Esophagus (tissue), 2 donors: ENCODE measurements at regions not wholly inside any gene's neighbourhood (a gene's known extent, or its start where the extent isn't known, plus 50 kb on each side); places are given as distances from the start of the nearest gene placed in this dataset.

Experiments
- H3K27ac ChIP-seq, 2 donors: one replicate each; pipeline ENCODE4 v1.5.1; 2013; ENCODE audit warnings: low read depth in 2 of 2, mild to moderate bottlenecking in 2 of 2, inconsistent platforms in 1 of 2, low read length in 1 of 2, moderate library complexity in 1 of 2
- H3K27me3 ChIP-seq, 2 donors: one replicate each; pipeline ENCODE4 v1.6.1; 2013; ENCODE audit warnings: low read length in 2 of 2, control low read depth in 1 of 2, mild to moderate bottlenecking in 1 of 2; ENCODE audit not compliant: insufficient read depth in 2 of 2, control insufficient read depth in 1 of 2
- H3K36me3 ChIP-seq, 2 donors: one replicate each; pipeline ENCODE4 v1.6.1; 2013; ENCODE audit warnings: low read length in 1 of 2; ENCODE audit not compliant: control insufficient read depth in 2 of 2, insufficient read depth in 2 of 2
- H3K4me1 ChIP-seq, 2 donors: one replicate each; pipeline ENCODE4 v1.6.1; 2013; ENCODE audit warnings: low read length in 1 of 2; ENCODE audit not compliant: control insufficient read depth in 2 of 2, insufficient read depth in 2 of 2
- H3K4me3 ChIP-seq, 2 donors: one replicate each; pipeline ENCODE4 v1.5.1; 2013; ENCODE audit warnings: low read length in 2 of 2, mild to moderate bottlenecking in 2 of 2, low read depth in 1 of 2, moderate library complexity in 1 of 2
- H3K9me3 ChIP-seq, 2 donors: one replicate each; pipeline ENCODE4 v1.6.1; 2013; ENCODE audit warnings: mild to moderate bottlenecking in 2 of 2, low read depth in 1 of 2, low read length in 1 of 2, moderate library complexity in 1 of 2; ENCODE audit not compliant: control insufficient read depth in 2 of 2, insufficient read depth in 1 of 2
- WGBS, 2 donors: extraction: QIAGEN DNeasy Blood & Tissue Kit; methylation state at CpG; one replicate each; pipeline ENCODE4 v1.1.7; 2013; 5-methylcytosine and 5-hydroxymethylcytosine counted together
- donor health status: healthy with polysubstance abuse.
- donor health status: Bipolar disorder and iron deficiency.

GRCh38 chr20:60213126-60213893, 255.1 kb downstream of the CDH26 start:
- H3K36me3 ChIP-seq, result no peaks in the 10 kb centered on the region
- no peaks in the 10 kb centered on the region for H3K27me3 ChIP-seq
- no peak overlapping the region for H3K4me3 ChIP-seq
- no peaks in the 10 kb centered on the region for H3K4me1 ChIP-seq
- 78 to 82% methylated on average over 14 of the region's 14 CpGs for WGBS, 2 donors
- H3K9me3 ChIP-seq, result no peaks in the 10 kb centered on the region
- no peak overlapping the region for H3K27ac ChIP-seq

GRCh38 chr20:60214901-60215815, 256.9 kb downstream of the CDH26 start:
- H3K4me3 ChIP-seq, result no peak overlapping the region
- H3K27me3 ChIP-seq, result no peaks in the 10 kb centered on the region
- WGBS, 2 donors, result 48 to 53% methylated on average over 17 of the region's 17 CpGs
- H3K36me3 ChIP-seq, result no peaks in the 10 kb centered on the region
- no peaks in the 10 kb centered on the region for H3K9me3 ChIP-seq
- no peak overlapping the region for H3K27ac ChIP-seq
- no peaks in the 10 kb centered on the region for H3K4me1 ChIP-seq

- Histone ChIP-seq H3K36me3 (no peaks in the 10 kb centered on the region), H3K4me3 (no peak overlapping the region), H3K4me1 (no peaks in the 10 kb centered on the region), H3K27ac (no peak overlapping the region), H3K9me3 (no peaks in the 10 kb centered on the region), H3K27me3 (no peaks in the 10 kb centered on the region)
- 55 to 67% methylated on average over 11 of the region's 11 CpGs for WGBS, 2 donors
Measured at GRCh38 chr20:60215816-60216730, 257.9 kb downstream of the CDH26 start.

- Histone ChIP-seq H3K27me3 (no peaks in the 10 kb centered on the region), H3K9me3 (no peaks in the 10 kb centered on the region), H3K27ac (no peak overlapping the region), H3K4me3 (no peak overlapping the region), H3K4me1 (no peaks in the 10 kb centered on the region), H3K36me3 (no peaks in the 10 kb centered on the region)
- WGBS, 2 donors, result 87 to 91% methylated on average over 4 of the region's 4 CpGs
Measured at GRCh38 chr20:60219231-60219630, 261.0 kb downstream of the CDH26 start.

GRCh38 chr20:60219984-60220562, 261.9 kb downstream of the CDH26 start:
- Histone ChIP-seq H3K27ac (no peak overlapping the region), H3K27me3 (no peaks in the 10 kb centered on the region), H3K9me3 (no peaks in the 10 kb centered on the region), H3K4me3 (no peak overlapping the region), H3K4me1 (no peaks in the 10 kb centered on the region), H3K36me3 (no peaks in the 10 kb centered on the region)
- 72 to 77% methylated on average over 9 of the region's 9 CpGs for WGBS, 2 donors

- no peak overlapping the region for H3K4me3 ChIP-seq
- no peak overlapping the region for H3K27ac ChIP-seq
- no peaks in the 10 kb centered on the region for H3K27me3 ChIP-seq
- no peaks in the 10 kb centered on the region for H3K4me1 ChIP-seq
- H3K9me3 ChIP-seq, result no peaks in the 10 kb centered on the region
- no peaks in the 10 kb centered on the region for H3K36me3 ChIP-seq
- 78% methylated on average over 8 of the region's 8 CpGs for WGBS, 2 donors
Measured at GRCh38 chr20:60220706-60221105, 262.5 kb downstream of the CDH26 start.

- 64 to 66% methylated on average over 3 of the region's 3 CpGs for WGBS, 2 donors
- Histone ChIP-seq H3K27ac (no peak overlapping the region), H3K9me3 (no peaks in the 10 kb centered on the region), H3K4me3 (no peak overlapping the region), H3K4me1 (no peaks in the 10 kb centered on the region), H3K27me3 (no peaks in the 10 kb centered on the region), H3K36me3 (no peaks in the 10 kb centered on the region)
Measured at GRCh38 chr20:60221593-60221992, 263.4 kb downstream of the CDH26 start.

GRCh38 chr20:60222497-60222896, 264.3 kb downstream of the CDH26 start:
- no peak overlapping the region for H3K27ac ChIP-seq
- 52 to 63% methylated on average over 2 of the region's 2 CpGs for WGBS, 2 donors
- H3K4me1 ChIP-seq, result no peaks in the 10 kb centered on the region
- no peaks in the 10 kb centered on the region for H3K27me3 ChIP-seq
- no peaks in the 10 kb centered on the region for H3K36me3 ChIP-seq
- no peak overlapping the region for H3K4me3 ChIP-seq
- H3K9me3 ChIP-seq, result no peaks in the 10 kb centered on the region

GRCh38 chr20:60223174-60223573, 265.0 kb downstream of the CDH26 start:
- Histone ChIP-seq H3K4me1 (no peaks in the 10 kb centered on the region), H3K4me3 (no peak overlapping the region), H3K27ac (no peak overlapping the region), H3K36me3 (no peaks in the 10 kb centered on the region), H3K9me3 (no peaks in the 10 kb centered on the region), H3K27me3 (no peaks in the 10 kb centered on the region)
- WGBS, 2 donors, result 75 to 77% methylated on average over 5 of the region's 5 CpGs
